RWPE1 (cell line): ENCODE measurements at regions not wholly inside any gene's neighbourhood (a gene's known extent, or its start where the extent isn't known, plus 50 kb on each side); places are given as distances from the start of the nearest gene placed in this dataset.

ENCODE experiments used
- CTCF ChIA-PET: fragments of 350-600 bp; sonication (Branson Sonifier 250); formaldehyde crosslinking; extraction: SDS; loops from one replicate; lab custom pipeline; 2021; lab: Yijun Ruan, JAX
- POLR2A ChIA-PET: fragments of 400-600 bp; formaldehyde crosslinking; extraction: SDS; loops from one replicate; lab custom pipeline; 2020; ENCODE audit warnings: antibody characterized with exemption; ENCODE audit not compliant: low non-redundant PET; lab: Yijun Ruan, JAX
- DNase-seq: peaks from one replicate; pipeline ENCODE4 v3.0.0; 2012; ENCODE audit warnings: low spot score
- H3K27ac ChIP-seq: fragments of 450-650 bp; 2 replicates; pipeline ENCODE4 v1.5.1; 2017
- CTCF ChIP-seq: fragments of 450-650 bp; conservative IDR thresholded peaks from 2 replicates; pipeline ENCODE4 v1.5.1; 2017; ENCODE audit warnings: low read depth, mild to moderate bottlenecking

DNA sequence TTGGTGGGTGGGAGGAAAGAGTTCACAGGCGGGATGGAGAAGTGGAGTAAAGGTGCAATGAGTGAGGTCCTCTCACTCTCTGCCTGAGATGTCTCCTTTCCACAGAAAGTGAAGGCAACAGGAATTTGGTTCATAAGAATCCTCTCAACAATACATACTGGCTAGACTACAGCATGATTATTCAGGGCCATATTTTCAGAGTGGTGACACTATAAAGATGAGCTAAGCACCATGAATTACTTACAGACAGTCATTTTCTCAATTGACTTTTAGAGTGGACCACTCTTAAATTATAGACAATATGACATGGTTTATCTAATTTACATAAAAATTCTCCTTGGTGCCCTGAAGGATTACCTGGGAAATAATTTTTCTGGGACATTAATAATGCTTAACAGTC is 286.1 kb upstream of the MAD2L1 start:
- no peak for DNase-seq
- POLR2A ChIA-PET: no interaction called here
- CTCF ChIA-PET: no interaction called here
- H3K27ac ChIP-seq: no peak overlapping the region
- TF ChIP-seq CTCF: no peak

- no peak for DNase-seq
- POLR2A ChIA-PET: no interaction called here
- no peak for TF ChIP-seq CTCF
- CTCF ChIA-PET: no interaction called here
- no peak overlapping the region for H3K27ac ChIP-seq
Measured at GRCh38 chr4:120348948-120349347, 282.3 kb upstream of the MAD2L1 start.

DNA sequence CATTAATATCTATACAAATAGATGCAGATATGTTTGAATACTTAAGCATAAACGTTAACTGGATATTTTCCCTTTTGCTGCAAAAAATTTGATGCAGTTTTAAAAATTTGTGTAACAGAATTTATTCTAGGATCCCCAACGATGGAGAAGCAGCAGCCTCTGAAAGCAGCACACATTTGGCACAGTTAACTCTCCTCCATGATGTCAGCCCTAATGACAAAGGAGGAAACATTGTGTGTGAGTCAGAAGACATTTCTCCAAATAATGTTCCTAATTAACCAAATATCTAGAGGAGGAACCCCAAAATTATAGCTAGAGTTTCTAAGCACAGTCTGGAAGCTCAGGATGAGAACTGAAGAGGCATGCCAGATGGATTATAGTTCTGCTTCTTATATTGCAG is 281.9 kb upstream of the MAD2L1 start:
- no peak for TF ChIP-seq CTCF
- POLR2A ChIA-PET: no interaction called here
- CTCF ChIA-PET: no interaction called here
- no peak overlapping the region for H3K27ac ChIP-seq
- no peak for DNase-seq

GRCh38 chr4:120331486-120332370 is 265.1 kb upstream of the MAD2L1 start:
- H3K27ac ChIP-seq: no peak overlapping the region
- no peak for TF ChIP-seq CTCF
- no peak for DNase-seq
- POLR2A ChIA-PET: no interaction called here
- CTCF ChIA-PET: no interaction called here

DNA sequence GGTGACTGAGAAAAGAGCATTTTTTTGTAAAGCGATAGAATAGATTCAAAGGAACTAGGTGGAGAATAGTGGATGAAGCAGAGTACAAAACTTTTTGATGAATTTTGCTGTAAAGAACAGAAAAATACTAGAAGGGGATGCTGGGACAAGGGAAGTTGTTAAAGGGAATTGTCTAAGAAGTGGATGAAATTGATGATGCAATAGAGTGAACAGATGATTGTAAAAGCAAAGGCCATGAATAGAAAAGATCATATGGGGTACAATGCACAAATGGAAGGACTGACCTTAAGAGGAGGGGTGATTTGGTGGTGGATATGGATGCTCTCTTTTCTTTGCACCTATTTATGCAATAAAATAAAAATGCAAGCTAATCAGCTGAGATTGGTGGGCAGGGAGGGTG is 262.7 kb upstream of the MAD2L1 start:
- POLR2A ChIA-PET: no interaction called here
- CTCF ChIA-PET: no interaction called here
- DNase-seq: no peak
- TF ChIP-seq CTCF: no peak
- H3K27ac ChIP-seq: no peak overlapping the region

GRCh38 chr4:120327276-120327675 is 260.6 kb upstream of the MAD2L1 start:
- no peak for TF ChIP-seq CTCF
- no peak overlapping the region for H3K27ac ChIP-seq
- CTCF ChIA-PET: interaction anchor here (0.5 kb wide), 1 partner anchor 23 kb away, joined by 4 read pairs; no protein-coding TSS in a partner anchor
- no peak for DNase-seq
- POLR2A ChIA-PET: no interaction called here
